ENCODE measurements at regions not wholly inside any gene's neighbourhood (a gene's known extent, or its start where the extent isn't known, plus 50 kb on each side); places are given as distances from the start of the nearest gene placed in this dataset.

DNA sequence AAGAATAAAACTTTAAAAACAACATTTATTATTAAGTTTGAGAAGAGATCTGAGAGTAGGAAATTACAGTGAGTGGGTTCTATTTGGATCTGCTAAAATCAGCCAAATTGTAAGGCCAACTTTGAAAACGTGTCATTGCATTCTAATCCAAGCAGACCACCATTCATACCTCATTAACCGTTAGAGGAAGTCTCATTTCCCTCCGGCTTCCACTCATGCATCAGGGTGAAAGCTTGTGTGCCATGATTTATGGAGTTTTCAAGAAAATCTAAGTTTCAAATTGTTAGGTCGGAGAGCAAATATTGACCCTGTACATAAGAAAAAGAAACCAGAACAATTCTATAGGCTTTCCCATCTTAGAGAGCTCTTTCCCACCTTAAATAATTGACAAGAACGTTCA, 166.6 kb upstream of the NRG3 start:
- no peak overlapping the region for H3K4me3 ChIP-seq (ENCODE audit: low read depth, low read length)
- TF ChIP-seq, protein P1, sequence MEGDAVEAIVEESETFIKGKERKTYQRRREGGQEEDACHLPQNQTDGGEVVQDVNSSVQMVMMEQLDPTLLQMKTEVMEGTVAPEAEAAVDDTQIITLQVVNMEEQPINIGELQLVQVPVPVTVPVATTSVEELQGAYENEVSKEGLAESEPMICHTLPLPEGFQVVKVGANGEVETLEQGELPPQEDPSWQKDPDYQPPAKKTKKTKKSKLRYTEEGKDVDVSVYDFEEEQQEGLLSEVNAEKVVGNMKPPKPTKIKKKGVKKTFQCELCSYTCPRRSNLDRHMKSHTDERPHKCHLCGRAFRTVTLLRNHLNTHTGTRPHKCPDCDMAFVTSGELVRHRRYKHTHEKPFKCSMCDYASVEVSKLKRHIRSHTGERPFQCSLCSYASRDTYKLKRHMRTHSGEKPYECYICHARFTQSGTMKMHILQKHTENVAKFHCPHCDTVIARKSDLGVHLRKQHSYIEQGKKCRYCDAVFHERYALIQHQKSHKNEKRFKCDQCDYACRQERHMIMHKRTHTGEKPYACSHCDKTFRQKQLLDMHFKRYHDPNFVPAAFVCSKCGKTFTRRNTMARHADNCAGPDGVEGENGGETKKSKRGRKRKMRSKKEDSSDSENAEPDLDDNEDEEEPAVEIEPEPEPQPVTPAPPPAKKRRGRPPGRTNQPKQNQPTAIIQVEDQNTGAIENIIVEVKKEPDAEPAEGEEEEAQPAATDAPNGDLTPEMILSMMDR (IDR thresholded peaks at IDR 0.05; ENCODE audit: low read depth, low read length) = no peak
- TF ChIP-seq, protein P2, sequence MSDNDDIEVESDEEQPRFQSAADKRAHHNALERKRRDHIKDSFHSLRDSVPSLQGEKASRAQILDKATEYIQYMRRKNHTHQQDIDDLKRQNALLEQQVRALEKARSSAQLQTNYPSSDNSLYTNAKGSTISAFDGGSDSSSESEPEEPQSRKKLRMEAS (IDR thresholded peaks at IDR 0.05; ENCODE audit: low read depth, low read length) = no peak
- TF ChIP-seq MYC (IDR thresholded peaks at IDR 0.05; ENCODE audit: low read depth, low read length) (no peak), POLR2A (IDR thresholded peaks at IDR 0.05; ENCODE audit: extremely low read depth, insufficient read length) (no peak)
- no peak for DNase-seq (ENCODE audit: low read depth)

- DNase-seq (ENCODE audit: low read depth) = no peak
- TF ChIP-seq, protein P1 (IDR thresholded peaks at IDR 0.05; ENCODE audit: low read depth, low read length) = no peak
- TF ChIP-seq POLR2A (IDR thresholded peaks at IDR 0.05; ENCODE audit: extremely low read depth, insufficient read length) (no peak), MYC (IDR thresholded peaks at IDR 0.05; ENCODE audit: low read depth, low read length) (no peak)
- TF ChIP-seq, protein P2 (IDR thresholded peaks at IDR 0.05; ENCODE audit: low read depth, low read length) = no peak
- no peak overlapping the region for H3K4me3 ChIP-seq (ENCODE audit: low read depth, low read length)
These were observed 166.1 kb upstream of the NRG3 start for GRCh38 chr10:81708929-81709328.

GRCh38 chr10:81722399-81722798, 152.6 kb upstream of the NRG3 start:
- H3K4me3 ChIP-seq (ENCODE audit: low read depth, low read length) = no peak overlapping the region
- no peak for TF ChIP-seq POLR2A (IDR thresholded peaks at IDR 0.05; ENCODE audit: extremely low read depth, insufficient read length)
- TF ChIP-seq, protein P2 (IDR thresholded peaks at IDR 0.05; ENCODE audit: low read depth, low read length) = no peak
- no peak for DNase-seq (ENCODE audit: low read depth)

DNA sequence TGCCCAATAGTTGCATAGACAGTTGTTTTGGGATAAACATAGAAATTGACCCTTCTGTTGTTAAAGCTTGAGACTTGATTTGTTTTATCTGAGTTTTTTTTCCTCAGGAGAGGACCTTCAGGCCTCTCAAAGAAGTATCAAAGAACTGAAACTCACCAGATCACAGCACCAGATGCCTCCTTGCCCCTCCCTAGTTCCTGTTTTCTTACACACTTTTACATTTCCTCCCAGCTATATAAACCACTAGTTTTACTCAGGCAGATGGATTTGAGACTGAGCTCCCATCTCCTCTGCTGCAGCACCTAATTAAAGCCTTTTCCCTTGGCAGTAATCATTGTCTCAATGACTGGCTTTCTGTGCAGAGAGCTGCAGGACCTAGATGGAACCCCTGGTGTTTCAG, 150.6 kb upstream of the NRG3 start:
- no peak for DNase-seq (ENCODE audit: low read depth)
- no peak overlapping the region for H3K4me3 ChIP-seq (ENCODE audit: low read depth, low read length)
- TF ChIP-seq MYC (IDR thresholded peaks at IDR 0.05; ENCODE audit: low read depth, low read length) = no peak
- TF ChIP-seq, protein P2 (IDR thresholded peaks at IDR 0.05; ENCODE audit: low read depth, low read length) = no peak
- TF ChIP-seq, protein P1 (IDR thresholded peaks at IDR 0.05; ENCODE audit: low read depth, low read length) = no peak
- TF ChIP-seq POLR2A (IDR thresholded peaks at IDR 0.05; ENCODE audit: extremely low read depth, insufficient read length) = no peak

GRCh38 chr10:81725851-81726250, 149.1 kb upstream of the NRG3 start:
- DNase-seq (ENCODE audit: low read depth) = no peak
- TF ChIP-seq MYC (IDR thresholded peaks at IDR 0.05; ENCODE audit: low read depth, low read length) = no peak
- TF ChIP-seq, protein P2 (IDR thresholded peaks at IDR 0.05; ENCODE audit: low read depth, low read length) = no peak
- TF ChIP-seq, protein P1 (IDR thresholded peaks at IDR 0.05; ENCODE audit: low read depth, low read length) = no peak
- TF ChIP-seq POLR2A (IDR thresholded peaks at IDR 0.05; ENCODE audit: extremely low read depth, insufficient read length) = no peak
- no peak overlapping the region for H3K4me3 ChIP-seq (ENCODE audit: low read depth, low read length)

GRCh38 chr10:81728692-81729091, 146.3 kb upstream of the NRG3 start:
- TF ChIP-seq, protein P2 (IDR thresholded peaks at IDR 0.05; ENCODE audit: low read depth, low read length) = no peak
- TF ChIP-seq MYC (IDR thresholded peaks at IDR 0.05; ENCODE audit: low read depth, low read length) (no peak), POLR2A (IDR thresholded peaks at IDR 0.05; ENCODE audit: extremely low read depth, insufficient read length) (no peak)
- TF ChIP-seq, protein P1 (IDR thresholded peaks at IDR 0.05; ENCODE audit: low read depth, low read length) = no peak

More at GRCh38 chr10:81728692-81729091, 146.3 kb upstream of the NRG3 start:
- no peak for DNase-seq (ENCODE audit: low read depth)
- H3K4me3 ChIP-seq (ENCODE audit: low read depth, low read length) = no peak overlapping the region
